Nephron (organoid): ENCODE measurements at regions not wholly inside any gene's neighbourhood (a gene's known extent, or its start where the extent isn't known, plus 50 kb on each side); places are given as distances from the start of the nearest gene placed in this dataset.
"Not testable (repeated sequence)": the region's sequence is repeated elsewhere in the genome, so short reads cannot be mapped to it uniquely, and the experiment has no call there.

Experiments
- H3K27ac Mint-ChIP-seq, 3 experiments: 2 replicates each; pipeline ENCODE4 v1.8.0; 2020; ENCODE audit warnings: mixed read lengths in 3 of 3, mild to moderate bottlenecking in 2 of 3, moderate library complexity in 1 of 3
- H3K27me3 Mint-ChIP-seq: 2 replicates; pipeline ENCODE4 v1.8.0; 2021; ENCODE audit warnings: low read depth, mild to moderate bottlenecking, moderate library complexity, mixed read lengths
- H3K36me3 Mint-ChIP-seq: 2 replicates; pipeline ENCODE4 v1.8.0; 2020; ENCODE audit warnings: low read depth, mixed read lengths
- H3K4me1 Mint-ChIP-seq: 2 replicates; pipeline ENCODE4 v1.8.0; 2020; ENCODE audit warnings: mixed read lengths
- H3K4me3 Mint-ChIP-seq, 3 experiments: 2 replicates each; pipeline ENCODE4 v1.8.0; 2020; ENCODE audit warnings: mild to moderate bottlenecking in 3 of 3, mixed read lengths in 3 of 3, moderate library complexity in 2 of 3
- H3K9me3 Mint-ChIP-seq: 2 replicates; pipeline ENCODE4 v1.8.0; 2020; ENCODE audit warnings: mixed read lengths
- TF ChIP-seq, protein P1 (sequence below), 3 experiments: fragments of 200-600 bp; sonication (generic); IDR thresholded peaks; one replicate each; pipeline ENCODE4 v1.5.0; 2021; ENCODE audit warnings: antibody characterized with exemption in 3 of 3; ENCODE audit not compliant: unreplicated experiment in 3 of 3

DNA sequence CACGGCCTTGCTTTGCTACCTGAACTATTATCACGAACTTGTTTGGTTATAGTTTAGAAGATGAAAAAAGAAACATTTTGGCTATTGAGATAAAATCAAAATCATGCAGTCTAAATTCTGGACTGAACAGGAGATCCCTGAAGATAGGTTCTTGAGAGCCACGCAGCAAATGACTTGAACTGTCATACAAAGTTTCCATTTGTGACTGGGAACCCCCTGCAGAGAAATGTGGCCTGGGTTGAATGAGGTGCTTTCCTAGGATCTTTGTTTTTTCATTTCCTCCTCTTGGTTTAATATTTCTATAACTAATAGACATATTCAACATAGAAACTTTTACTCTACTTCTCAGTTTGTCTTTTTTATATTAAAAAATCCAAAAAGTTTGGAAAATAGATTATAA, 184.7 kb upstream of the TRPM3 start:
- H3K4me1 Mint-ChIP-seq, result no peaks in the 10 kb centered on the region
- no peaks in the 10 kb centered on the region for H3K36me3 Mint-ChIP-seq
- no peak overlapping the region for H3K4me3 Mint-ChIP-seq
- no peaks in the 10 kb centered on the region for H3K27me3 Mint-ChIP-seq
- H3K9me3 Mint-ChIP-seq, result no peaks in the 10 kb centered on the region
- H3K27ac Mint-ChIP-seq, result no peak overlapping the region
- TF ChIP-seq, protein P1, sequence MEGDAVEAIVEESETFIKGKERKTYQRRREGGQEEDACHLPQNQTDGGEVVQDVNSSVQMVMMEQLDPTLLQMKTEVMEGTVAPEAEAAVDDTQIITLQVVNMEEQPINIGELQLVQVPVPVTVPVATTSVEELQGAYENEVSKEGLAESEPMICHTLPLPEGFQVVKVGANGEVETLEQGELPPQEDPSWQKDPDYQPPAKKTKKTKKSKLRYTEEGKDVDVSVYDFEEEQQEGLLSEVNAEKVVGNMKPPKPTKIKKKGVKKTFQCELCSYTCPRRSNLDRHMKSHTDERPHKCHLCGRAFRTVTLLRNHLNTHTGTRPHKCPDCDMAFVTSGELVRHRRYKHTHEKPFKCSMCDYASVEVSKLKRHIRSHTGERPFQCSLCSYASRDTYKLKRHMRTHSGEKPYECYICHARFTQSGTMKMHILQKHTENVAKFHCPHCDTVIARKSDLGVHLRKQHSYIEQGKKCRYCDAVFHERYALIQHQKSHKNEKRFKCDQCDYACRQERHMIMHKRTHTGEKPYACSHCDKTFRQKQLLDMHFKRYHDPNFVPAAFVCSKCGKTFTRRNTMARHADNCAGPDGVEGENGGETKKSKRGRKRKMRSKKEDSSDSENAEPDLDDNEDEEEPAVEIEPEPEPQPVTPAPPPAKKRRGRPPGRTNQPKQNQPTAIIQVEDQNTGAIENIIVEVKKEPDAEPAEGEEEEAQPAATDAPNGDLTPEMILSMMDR (IDR thresholded peaks at IDR 0.05; ENCODE audit: unreplicated experiment in 3 of 3), result no peak

DNA sequence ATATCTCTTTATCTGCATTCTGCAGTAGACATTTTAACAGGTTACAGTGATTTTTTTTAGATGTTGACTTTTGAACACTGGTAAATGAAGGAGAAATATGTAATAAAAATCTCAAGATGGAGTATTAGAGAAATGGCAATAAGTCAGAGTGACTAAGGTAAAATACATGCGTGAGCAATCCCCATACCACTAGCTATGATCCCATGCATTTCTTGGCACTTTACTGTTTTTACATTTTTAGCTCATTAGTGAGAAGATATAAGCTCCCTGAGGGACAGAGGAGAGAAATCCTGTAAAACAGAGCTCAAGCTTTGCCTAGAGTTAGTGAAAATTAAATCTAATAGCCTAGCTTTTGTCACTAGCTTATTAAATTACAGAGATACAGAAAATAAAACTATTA, 181.9 kb upstream of the TRPM3 start:
- Mint-ChIP-seq H3K27me3 (no peaks in the 10 kb centered on the region), H3K9me3 (no peaks in the 10 kb centered on the region), H3K4me1 (no peaks in the 10 kb centered on the region), H3K4me3 (no peak overlapping the region), H3K36me3 (no peaks in the 10 kb centered on the region), H3K27ac (no peak overlapping the region)
- TF ChIP-seq, protein P1 (IDR thresholded peaks at IDR 0.05; ENCODE audit: unreplicated experiment in 3 of 3), result no peak

DNA sequence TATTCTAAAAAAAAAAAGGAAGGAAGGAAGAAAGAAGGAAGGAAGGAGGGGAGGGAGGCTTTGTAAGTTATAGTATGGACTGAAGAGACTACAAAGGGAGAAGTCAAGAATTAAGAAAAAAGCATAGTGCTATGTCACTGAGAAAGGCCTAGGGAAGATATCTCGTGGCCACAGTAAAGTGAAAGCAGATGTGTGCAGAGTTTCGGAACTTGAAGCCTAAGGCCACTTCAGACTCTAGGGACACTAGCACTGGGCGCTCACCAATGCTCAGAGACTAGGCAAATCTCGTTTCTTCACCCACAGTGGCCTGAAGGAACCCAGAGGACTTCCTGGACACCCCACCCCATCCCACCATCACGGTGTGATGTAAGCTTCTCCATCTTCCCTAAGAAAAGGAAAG, 181.4 kb upstream of the TRPM3 start:
- no peaks in the 10 kb centered on the region for H3K36me3 Mint-ChIP-seq
- H3K4me1 Mint-ChIP-seq, result no peaks in the 10 kb centered on the region
- no peaks in the 10 kb centered on the region for H3K27me3 Mint-ChIP-seq
- TF ChIP-seq, protein P1 (IDR thresholded peaks at IDR 0.05; ENCODE audit: unreplicated experiment in 3 of 3), result no peak
- H3K9me3 Mint-ChIP-seq, result no peaks in the 10 kb centered on the region
- H3K4me3 Mint-ChIP-seq, result no peak overlapping the region
- H3K27ac Mint-ChIP-seq, result no peak overlapping the region

DNA sequence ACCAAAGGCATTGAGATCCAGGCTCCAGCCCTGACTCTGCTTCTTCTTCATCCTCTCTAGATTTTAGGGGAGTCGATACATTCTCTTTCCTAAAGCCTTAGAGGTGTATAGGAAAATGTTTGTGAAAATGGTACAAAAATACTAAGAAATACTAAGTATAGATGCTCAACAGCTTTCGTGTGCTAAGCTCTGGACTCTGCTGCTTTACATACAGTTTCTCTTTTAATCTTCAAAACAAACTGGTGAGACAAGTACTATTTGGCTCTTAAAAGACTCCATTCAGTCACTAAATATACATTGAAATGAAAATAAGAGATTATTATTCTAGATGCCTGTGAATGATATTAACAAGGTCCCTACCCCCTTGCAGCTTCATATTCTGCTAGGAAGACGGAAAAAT, 174.5 kb upstream of the TRPM3 start:
- TF ChIP-seq, protein P1 (IDR thresholded peaks at IDR 0.05; ENCODE audit: unreplicated experiment in 3 of 3), result no peak
- Mint-ChIP-seq H3K36me3 (no peaks in the 10 kb centered on the region), H3K4me3 (no peak overlapping the region), H3K27me3 (no peaks in the 10 kb centered on the region), H3K9me3 (no peaks in the 10 kb centered on the region), H3K4me1 (no peaks in the 10 kb centered on the region), H3K27ac (no peak overlapping the region)

DNA sequence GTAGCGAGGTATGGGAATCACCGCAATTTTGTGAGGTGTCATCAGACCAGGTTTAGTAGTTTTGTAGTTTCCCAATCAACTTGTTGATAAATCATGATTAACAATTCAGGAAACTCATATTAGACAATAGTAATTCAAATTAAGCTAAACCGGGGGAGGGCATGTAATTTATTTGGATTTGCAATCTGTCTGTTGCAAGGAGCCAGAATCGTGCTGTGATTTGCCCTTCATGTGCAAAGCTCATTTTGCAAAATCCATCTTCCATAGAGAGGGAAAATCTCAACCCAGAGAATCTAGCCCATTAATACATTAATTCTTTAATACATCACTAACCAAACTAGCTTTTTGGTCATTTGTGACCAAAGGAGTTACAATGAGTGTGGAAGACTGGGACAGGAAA, 164.7 kb upstream of the TRPM3 start:
- Mint-ChIP-seq H3K4me1 (no peaks in the 10 kb centered on the region), H3K4me3 (no peak overlapping the region), H3K9me3 (no peaks in the 10 kb centered on the region), H3K27me3 (no peaks in the 10 kb centered on the region), H3K36me3 (no peaks in the 10 kb centered on the region), H3K27ac (no peak overlapping the region)
- TF ChIP-seq, protein P1 (IDR thresholded peaks at IDR 0.05; ENCODE audit: unreplicated experiment in 3 of 3), result no peak

DNA sequence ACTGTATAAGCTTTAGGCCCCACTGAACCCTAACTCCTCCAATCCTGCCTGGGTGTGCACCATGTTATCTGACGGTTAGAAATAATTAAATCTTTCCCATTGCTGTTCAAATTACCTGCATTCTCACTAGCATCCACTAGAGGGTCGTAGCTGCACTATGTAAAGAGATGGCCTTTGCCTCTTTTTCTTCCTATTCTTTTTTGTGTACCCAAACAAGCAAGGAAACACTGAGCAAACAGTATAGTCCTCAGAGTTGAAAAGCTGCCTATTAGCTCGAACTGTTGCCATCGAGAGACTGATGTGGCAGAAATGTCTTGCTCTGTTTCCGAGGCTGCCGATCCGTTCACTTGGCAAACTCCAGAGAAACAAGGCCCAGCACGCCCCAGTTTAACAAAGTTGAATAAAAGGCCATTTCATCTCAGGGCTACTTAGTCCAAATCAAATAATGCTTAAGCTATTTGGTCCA, 163.8 kb upstream of the TRPM3 start:
- no peaks in the 10 kb centered on the region for H3K4me1 Mint-ChIP-seq
- TF ChIP-seq, protein P1 (IDR thresholded peaks at IDR 0.05; ENCODE audit: unreplicated experiment in 3 of 3), result peak; percentile 79 to 83 (median 80)
- H3K4me3 Mint-ChIP-seq, result no peak overlapping the region
- no peaks in the 10 kb centered on the region for H3K27me3 Mint-ChIP-seq
- no peaks in the 10 kb centered on the region for H3K36me3 Mint-ChIP-seq
- no peaks in the 10 kb centered on the region for H3K9me3 Mint-ChIP-seq
- no peak overlapping the region for H3K27ac Mint-ChIP-seq

DNA sequence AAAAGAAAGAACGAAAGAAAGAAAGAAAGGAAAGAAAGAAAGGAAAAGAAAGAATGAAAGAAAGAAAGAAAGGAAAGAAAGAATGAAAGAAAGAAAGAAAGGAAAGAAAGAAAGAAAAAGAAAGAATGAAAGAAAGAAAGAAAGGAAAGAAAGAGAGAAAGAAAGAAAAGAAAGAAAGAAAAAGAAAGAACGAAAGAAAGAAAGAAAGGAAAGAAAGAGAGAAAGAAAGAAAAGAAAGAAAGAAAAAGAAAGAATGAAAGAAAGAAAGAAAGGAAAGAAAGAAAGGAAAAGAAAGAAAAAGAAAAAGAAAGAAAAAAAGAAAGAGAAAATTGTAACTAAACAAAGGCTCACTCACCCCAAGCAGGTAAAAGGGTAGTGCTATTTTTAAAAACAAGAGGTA, 160.7 kb upstream of the TRPM3 start:
- not testable (repeated sequence) for H3K27ac Mint-ChIP-seq, H3K9me3 Mint-ChIP-seq, H3K4me1 Mint-ChIP-seq, H3K4me3 Mint-ChIP-seq, H3K27me3 Mint-ChIP-seq, H3K36me3 Mint-ChIP-seq
